ENCODE measurements at regions not wholly inside any gene's neighbourhood (a gene's known extent, or its start where the extent isn't known, plus 50 kb on each side); places are given as distances from the start of the nearest gene placed in this dataset.

DNA sequence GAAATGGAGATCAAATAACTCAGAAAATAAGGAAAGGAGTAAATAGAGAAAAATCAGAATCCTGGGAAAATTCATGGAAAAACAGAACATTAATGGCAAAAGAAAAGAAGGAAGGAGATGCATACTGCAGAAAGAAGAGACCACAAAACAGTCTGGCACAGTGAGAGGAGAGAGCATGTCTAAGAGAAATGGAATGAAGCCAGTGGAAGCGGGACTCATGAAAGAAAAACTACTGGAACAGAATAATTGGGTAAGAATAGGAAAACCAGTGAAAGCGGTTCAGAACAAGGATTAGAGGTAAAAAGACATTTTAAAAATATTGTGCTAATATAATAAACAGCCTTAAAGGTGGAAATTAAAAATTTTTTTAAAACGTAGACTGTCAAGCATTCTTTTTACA, 93.6 kb upstream of the GREM2 start (continued):
- TF ChIP-seq STAT1 (IDR thresholded peaks at IDR 0.05; ENCODE audit: unreplicated experiment) (no peak), EZH2 (IDR thresholded peaks at IDR 0.05; ENCODE audit: low read depth, unreplicated experiment) (no peak)

DNA sequence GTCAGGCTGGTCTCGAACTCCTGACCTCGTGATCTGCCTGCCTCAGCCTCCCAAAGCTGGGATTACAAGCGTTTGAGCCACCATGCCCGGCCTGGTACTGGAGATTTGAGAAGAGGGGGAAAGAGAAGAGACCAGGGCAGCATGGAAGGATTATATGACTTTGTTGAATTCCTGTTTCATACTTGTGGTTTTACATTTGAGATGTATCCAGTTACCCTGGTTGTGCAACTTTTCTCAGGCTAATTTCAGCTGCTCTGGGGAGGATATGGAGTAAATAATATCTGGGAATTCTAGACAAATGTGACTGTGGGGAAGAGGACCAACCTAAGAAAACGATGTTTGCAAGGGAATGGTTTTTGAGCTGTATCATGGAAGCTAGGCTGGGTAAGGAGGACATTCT, 89.5 kb upstream of the GREM2 start:
- DNase-seq (ENCODE audit: low spot score), result no peak
- H3K27me3 Mint-ChIP-seq (ENCODE audit: insufficient read depth, low read depth, poor library complexity), result no peaks in the 10 kb centered on the region
- Histone ChIP-seq H3K79me2 (replicated peaks; ENCODE audit: insufficient read depth) (no peaks in the 10 kb centered on the region), H3K36me3 (ENCODE audit: insufficient read depth) (no peaks in the 10 kb centered on the region), H3K27ac (ENCODE audit: low read depth) (no peak overlapping the region), H2AFZ (no peak overlapping the region), H3F3A (replicated peaks; ENCODE audit: low read depth) (no peaks in the 10 kb centered on the region), H3K4me3 (no peak overlapping the region), H4K20me1 (replicated peaks; ENCODE audit: insufficient read depth) (no peaks in the 10 kb centered on the region), H3K4me1 (ENCODE audit: insufficient read depth) (no peaks in the 10 kb centered on the region), H3K27me3 (ENCODE audit: insufficient read depth) (no peaks in the 10 kb centered on the region), H3K4me2 (no peak overlapping the region), H3K9me2 (ENCODE audit: insufficient read depth) (no peaks in the 10 kb centered on the region)
- no peak for ATAC-seq
- H3K36me3 Mint-ChIP-seq (ENCODE audit: low read depth), result no peaks in the 10 kb centered on the region
- no peaks in the 10 kb centered on the region for H3K9me3 Mint-ChIP-seq
- no peaks in the 10 kb centered on the region for H3K4me1 Mint-ChIP-seq
- TF ChIP-seq JUNB (IDR thresholded peaks at IDR 0.05; ENCODE audit: unreplicated experiment) (no peak), ZNF331 (CRISPR knock-in tag; IDR thresholded peaks at IDR 0.05; ENCODE audit: low read depth) (no peak), EZH2 (IDR thresholded peaks at IDR 0.05; ENCODE audit: low read depth, unreplicated experiment) (no peak), ZNF114 (CRISPR knock-in tag; IDR thresholded peaks at IDR 0.05) (no peak), NANOG (IDR thresholded peaks at IDR 0.05; ENCODE audit: borderline replicate concordance) (no peak), POLR2AphosphoS5 (IDR thresholded peaks at IDR 0.05; ENCODE audit: low read depth) (no peak)
- TF ChIP-seq, protein P1, sequence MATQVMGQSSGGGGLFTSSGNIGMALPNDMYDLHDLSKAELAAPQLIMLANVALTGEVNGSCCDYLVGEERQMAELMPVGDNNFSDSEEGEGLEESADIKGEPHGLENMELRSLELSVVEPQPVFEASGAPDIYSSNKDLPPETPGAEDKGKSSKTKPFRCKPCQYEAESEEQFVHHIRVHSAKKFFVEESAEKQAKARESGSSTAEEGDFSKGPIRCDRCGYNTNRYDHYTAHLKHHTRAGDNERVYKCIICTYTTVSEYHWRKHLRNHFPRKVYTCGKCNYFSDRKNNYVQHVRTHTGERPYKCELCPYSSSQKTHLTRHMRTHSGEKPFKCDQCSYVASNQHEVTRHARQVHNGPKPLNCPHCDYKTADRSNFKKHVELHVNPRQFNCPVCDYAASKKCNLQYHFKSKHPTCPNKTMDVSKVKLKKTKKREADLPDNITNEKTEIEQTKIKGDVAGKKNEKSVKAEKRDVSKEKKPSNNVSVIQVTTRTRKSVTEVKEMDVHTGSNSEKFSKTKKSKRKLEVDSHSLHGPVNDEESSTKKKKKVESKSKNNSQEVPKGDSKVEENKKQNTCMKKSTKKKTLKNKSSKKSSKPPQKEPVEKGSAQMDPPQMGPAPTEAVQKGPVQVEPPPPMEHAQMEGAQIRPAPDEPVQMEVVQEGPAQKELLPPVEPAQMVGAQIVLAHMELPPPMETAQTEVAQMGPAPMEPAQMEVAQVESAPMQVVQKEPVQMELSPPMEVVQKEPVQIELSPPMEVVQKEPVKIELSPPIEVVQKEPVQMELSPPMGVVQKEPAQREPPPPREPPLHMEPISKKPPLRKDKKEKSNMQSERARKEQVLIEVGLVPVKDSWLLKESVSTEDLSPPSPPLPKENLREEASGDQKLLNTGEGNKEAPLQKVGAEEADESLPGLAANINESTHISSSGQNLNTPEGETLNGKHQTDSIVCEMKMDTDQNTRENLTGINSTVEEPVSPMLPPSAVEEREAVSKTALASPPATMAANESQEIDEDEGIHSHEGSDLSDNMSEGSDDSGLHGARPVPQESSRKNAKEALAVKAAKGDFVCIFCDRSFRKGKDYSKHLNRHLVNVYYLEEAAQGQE (IDR thresholded peaks at IDR 0.05; ENCODE audit: unreplicated experiment), result no peak
- TF ChIP-seq, protein P2, sequence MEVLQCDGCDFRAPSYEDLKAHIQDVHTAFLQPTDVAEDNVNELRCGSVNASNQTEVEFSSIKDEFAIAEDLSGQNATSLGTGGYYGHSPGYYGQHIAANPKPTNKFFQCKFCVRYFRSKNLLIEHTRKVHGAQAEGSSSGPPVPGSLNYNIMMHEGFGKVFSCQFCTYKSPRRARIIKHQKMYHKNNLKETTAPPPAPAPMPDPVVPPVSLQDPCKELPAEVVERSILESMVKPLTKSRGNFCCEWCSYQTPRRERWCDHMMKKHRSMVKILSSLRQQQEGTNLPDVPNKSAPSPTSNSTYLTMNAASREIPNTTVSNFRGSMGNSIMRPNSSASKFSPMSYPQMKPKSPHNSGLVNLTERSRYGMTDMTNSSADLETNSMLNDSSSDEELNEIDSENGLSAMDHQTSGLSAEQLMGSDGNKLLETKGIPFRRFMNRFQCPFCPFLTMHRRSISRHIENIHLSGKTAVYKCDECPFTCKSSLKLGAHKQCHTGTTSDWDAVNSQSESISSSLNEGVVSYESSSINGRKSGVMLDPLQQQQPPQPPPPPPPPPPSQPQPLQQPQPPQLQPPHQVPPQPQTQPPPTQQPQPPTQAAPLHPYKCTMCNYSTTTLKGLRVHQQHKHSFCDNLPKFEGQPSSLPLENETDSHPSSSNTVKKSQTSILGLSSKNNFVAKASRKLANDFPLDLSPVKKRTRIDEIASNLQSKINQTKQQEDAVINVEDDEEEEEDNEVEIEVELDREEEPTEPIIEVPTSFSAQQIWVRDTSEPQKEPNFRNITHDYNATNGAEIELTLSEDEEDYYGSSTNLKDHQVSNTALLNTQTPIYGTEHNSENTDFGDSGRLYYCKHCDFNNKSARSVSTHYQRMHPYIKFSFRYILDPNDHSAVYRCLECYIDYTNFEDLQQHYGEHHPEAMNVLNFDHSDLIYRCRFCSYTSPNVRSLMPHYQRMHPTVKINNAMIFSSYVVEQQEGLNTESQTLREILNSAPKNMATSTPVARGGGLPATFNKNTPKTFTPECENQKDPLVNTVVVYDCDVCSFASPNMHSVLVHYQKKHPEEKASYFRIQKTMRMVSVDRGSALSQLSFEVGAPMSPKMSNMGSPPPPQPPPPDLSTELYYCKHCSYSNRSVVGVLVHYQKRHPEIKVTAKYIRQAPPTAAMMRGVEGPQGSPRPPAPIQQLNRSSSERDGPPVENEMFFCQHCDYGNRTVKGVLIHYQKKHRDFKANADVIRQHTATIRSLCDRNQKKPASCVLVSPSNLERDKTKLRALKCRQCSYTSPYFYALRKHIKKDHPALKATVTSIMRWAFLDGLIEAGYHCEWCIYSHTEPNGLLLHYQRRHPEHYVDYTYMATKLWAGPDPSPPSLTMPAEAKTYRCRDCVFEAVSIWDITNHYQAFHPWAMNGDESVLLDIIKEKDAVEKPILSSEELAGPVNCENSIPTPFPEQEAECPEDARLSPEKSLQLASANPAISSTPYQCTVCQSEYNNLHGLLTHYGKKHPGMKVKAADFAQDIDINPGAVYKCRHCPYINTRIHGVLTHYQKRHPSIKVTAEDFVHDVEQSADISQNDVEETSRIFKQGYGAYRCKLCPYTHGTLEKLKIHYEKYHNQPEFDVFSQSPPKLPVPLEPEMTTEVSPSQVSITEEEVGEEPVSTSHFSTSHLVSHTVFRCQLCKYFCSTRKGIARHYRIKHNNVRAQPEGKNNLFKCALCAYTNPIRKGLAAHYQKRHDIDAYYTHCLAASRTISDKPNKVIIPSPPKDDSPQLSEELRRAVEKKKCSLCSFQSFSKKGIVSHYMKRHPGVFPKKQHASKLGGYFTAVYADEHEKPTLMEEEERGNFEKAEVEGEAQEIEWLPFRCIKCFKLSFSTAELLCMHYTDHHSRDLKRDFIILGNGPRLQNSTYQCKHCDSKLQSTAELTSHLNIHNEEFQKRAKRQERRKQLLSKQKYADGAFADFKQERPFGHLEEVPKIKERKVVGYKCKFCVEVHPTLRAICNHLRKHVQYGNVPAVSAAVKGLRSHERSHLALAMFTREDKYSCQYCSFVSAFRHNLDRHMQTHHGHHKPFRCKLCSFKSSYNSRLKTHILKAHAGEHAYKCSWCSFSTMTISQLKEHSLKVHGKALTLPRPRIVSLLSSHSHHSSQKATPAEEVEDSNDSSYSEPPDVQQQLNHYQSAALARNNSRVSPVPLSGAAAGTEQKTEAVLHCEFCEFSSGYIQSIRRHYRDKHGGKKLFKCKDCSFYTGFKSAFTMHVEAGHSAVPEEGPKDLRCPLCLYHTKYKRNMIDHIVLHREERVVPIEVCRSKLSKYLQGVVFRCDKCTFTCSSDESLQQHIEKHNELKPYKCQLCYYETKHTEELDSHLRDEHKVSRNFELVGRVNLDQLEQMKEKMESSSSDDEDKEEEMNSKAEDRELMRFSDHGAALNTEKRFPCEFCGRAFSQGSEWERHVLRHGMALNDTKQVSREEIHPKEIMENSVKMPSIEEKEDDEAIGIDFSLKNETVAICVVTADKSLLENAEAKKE (CRISPR knock-in tag; IDR thresholded peaks at IDR 0.05), result no peak
- TF ChIP-seq, protein P3, sequence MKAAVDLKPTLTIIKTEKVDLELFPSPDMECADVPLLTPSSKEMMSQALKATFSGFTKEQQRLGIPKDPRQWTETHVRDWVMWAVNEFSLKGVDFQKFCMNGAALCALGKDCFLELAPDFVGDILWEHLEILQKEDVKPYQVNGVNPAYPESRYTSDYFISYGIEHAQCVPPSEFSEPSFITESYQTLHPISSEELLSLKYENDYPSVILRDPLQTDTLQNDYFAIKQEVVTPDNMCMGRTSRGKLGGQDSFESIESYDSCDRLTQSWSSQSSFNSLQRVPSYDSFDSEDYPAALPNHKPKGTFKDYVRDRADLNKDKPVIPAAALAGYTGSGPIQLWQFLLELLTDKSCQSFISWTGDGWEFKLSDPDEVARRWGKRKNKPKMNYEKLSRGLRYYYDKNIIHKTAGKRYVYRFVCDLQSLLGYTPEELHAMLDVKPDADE (IDR thresholded peaks at IDR 0.05), result no peak
- H3K4me3 Mint-ChIP-seq, result no peak overlapping the region
- H3K27ac Mint-ChIP-seq, result no peak overlapping the region
